Endothelial cell of umbilical vein (primary cell): ENCODE measurements at regions not wholly inside any gene's neighbourhood (a gene's known extent, or its start where the extent isn't known, plus 50 kb on each side); places are given as distances from the start of the nearest gene placed in this dataset. TPM values are rescaled to one million over a fixed set of nuclear protein-coding genes. Genes with fewer than 3 reads are reported as not detected.

Experiments
- BruUV-seq: library from RNA; stranded (reverse); fragments of 400-500 nt; replicated peaks from 2 replicates; lab custom pipeline; 2021; lab: Mats Ljungman, UMichigan
- CTCF ChIA-PET: fragments of 300-600, 350-600 bp; sonication (Branson Sonifier 250); formaldehyde crosslinking; loops from one replicate; lab custom pipeline; 2021; ENCODE audit warnings: antibody characterized with exemption, inconsistent platforms; lab: Charles Lee
- POLR2A ChIA-PET: fragments of 300-600, 350-600 bp; sonication (Branson Sonifier 250); formaldehyde crosslinking; loops from one replicate; lab custom pipeline; 2021; ENCODE audit warnings: antibody characterized with exemption, inconsistent platforms; lab: Charles Lee
- DNase-seq: peaks from one replicate; pipeline ENCODE4 v3.0.0-alpha.2; 2011; ENCODE audit warnings: low read depth, low spot score
- FAIRE-seq: peaks from 2 replicates; lab custom pipeline; 2011; peaks lifted over from hg19 to GRCh38; lab: Jason Lieb, UNC
- H2AFZ ChIP-seq: 2 replicates; pipeline ENCODE4 v1.6.0; 2012; ENCODE audit warnings: low read depth, low read length, control low read depth, inconsistent platforms
- H3K27ac ChIP-seq: 2 replicates; pipeline ENCODE4 v1.5.1; 2011; ENCODE audit warnings: low read depth, mild to moderate bottlenecking, control low read depth, low read length, moderate library complexity; ENCODE audit not compliant: insufficient read depth
- H3K27me3 ChIP-seq, 2 experiments: 2 replicates each; pipeline versions ENCODE4 v1.6.0 to v1.6.1; 2011; ENCODE audit warnings: low read length in 2 of 2, mixed read lengths in 1 of 2; ENCODE audit not compliant: control insufficient read depth in 2 of 2, insufficient read depth in 2 of 2
- H3K36me3 ChIP-seq, 2 experiments: 2 replicates in 1 of 2; 3 replicates in 1 of 2; pipeline ENCODE4 v1.5.1; 2011; ENCODE audit warnings: low read length in 2 of 2, mild to moderate bottlenecking in 1 of 2, moderate library complexity in 1 of 2; ENCODE audit not compliant: control insufficient read depth in 2 of 2, insufficient read depth in 2 of 2; ENCODE audit errors: extremely low read depth in 1 of 2
- H3K4me1 ChIP-seq: 3 replicates; pipeline ENCODE4 v1.5.1; 2011; ENCODE audit warnings: mild to moderate bottlenecking, low read length; ENCODE audit not compliant: control insufficient read depth, insufficient read depth; ENCODE audit errors: extremely low read depth
- H3K4me2 ChIP-seq: 2 replicates; pipeline ENCODE4 v1.6.1; 2011; ENCODE audit warnings: low read length, control low read depth, mixed read lengths; ENCODE audit not compliant: insufficient read depth
- H3K4me3 ChIP-seq, 3 experiments: fragments of 200-600 bp in 1 of 3; sonication (generic), shearing (Covaris generic) in 1 of 3; replicated peaks in 1 of 3; 2 replicates each; pipeline ENCODE4 v1.5.1; 2011 to 2016; ENCODE audit warnings: control low read depth in 3 of 3, low read length in 3 of 3, mild to moderate bottlenecking in 2 of 3, inconsistent platforms in 1 of 3, low read depth in 1 of 3, moderate library complexity in 1 of 3; ENCODE audit not compliant: insufficient read depth in 1 of 3
- H3K79me2 ChIP-seq: 2 replicates; pipeline ENCODE4 v1.6.0; 2012; ENCODE audit warnings: low read length, inconsistent platforms; ENCODE audit not compliant: control insufficient read depth, insufficient read depth
- H3K9ac ChIP-seq: replicated peaks from 2 replicates; pipeline ENCODE3; 2011; ENCODE audit warnings: low read length, control low read depth; ENCODE audit not compliant: insufficient read depth; ENCODE audit errors: extremely low read depth
- H3K9me1 ChIP-seq: replicated peaks from 3 replicates; pipeline ENCODE4 v1.6.0; 2011; ENCODE audit warnings: mild to moderate bottlenecking, low read length; ENCODE audit not compliant: control insufficient read depth, insufficient read depth; ENCODE audit errors: extremely low read depth
- H3K9me3 ChIP-seq: replicated peaks from 2 replicates; pipeline ENCODE4 v1.5.1; 2012; ENCODE audit warnings: low read length, inconsistent platforms; ENCODE audit not compliant: control insufficient read depth, insufficient read depth
- H4K20me1 ChIP-seq: replicated peaks from 2 replicates; pipeline ENCODE3; 2011; ENCODE audit warnings: mild to moderate bottlenecking, low read length; ENCODE audit not compliant: control insufficient read depth, insufficient read depth; ENCODE audit errors: extremely low read depth
- EZH2 ChIP-seq: IDR thresholded peaks from 2 replicates; pipeline ENCODE4 v1.6.1; 2012; ENCODE audit warnings: borderline replicate concordance, low read depth, mild to moderate bottlenecking, moderate library complexity, low read length, inconsistent platforms; ENCODE audit not compliant: severe bottlenecking
- FOS ChIP-seq: IDR thresholded peaks from 2 replicates; pipeline ENCODE4 v1.6.1; 2011; ENCODE audit warnings: mild to moderate bottlenecking, low read length, moderate library complexity, borderline replicate concordance; ENCODE audit not compliant: insufficient read depth
- GATA2 ChIP-seq: IDR thresholded peaks from 2 replicates; pipeline ENCODE4 v1.7.0; 2011; ENCODE audit warnings: low read depth, mild to moderate bottlenecking, moderate library complexity, mixed read lengths, low read length; ENCODE audit not compliant: insufficient read length, insufficient read depth
- JUN ChIP-seq: IDR thresholded peaks from 2 replicates; pipeline ENCODE4 v1.6.1; 2011; ENCODE audit warnings: borderline replicate concordance, low read depth; ENCODE audit not compliant: insufficient read length, insufficient read depth
- MYC ChIP-seq: IDR thresholded peaks from one replicate; pipeline ENCODE4 v1.6.1; 2011; ENCODE audit warnings: mild to moderate bottlenecking, low read depth, low read length
- POLR2A ChIP-seq: IDR thresholded peaks from 2 replicates; pipeline ENCODE4 v1.6.1; 2012; ENCODE audit warnings: low read depth, mild to moderate bottlenecking, control low read depth, low read length
- POLR2AphosphoS5 ChIP-seq: IDR thresholded peaks from 2 replicates; pipeline ENCODE4 v1.6.1; 2012; ENCODE audit warnings: low read depth, mild to moderate bottlenecking, control low read depth, low read length, moderate library complexity; ENCODE audit not compliant: insufficient read depth
- dilution Hi-C: fragments of 300-500 bp; cut with MboI; formaldehyde crosslinking; loops from one replicate; pipeline ENCODE4 v1.15.0; 2019; ENCODE audit warnings: low sequenced_read_pairs; ENCODE audit not compliant: extremely low pct_ligation_motif_present
- intact Hi-C: fragments of 100-400 bp; cut with micrococcal nuclease; formaldehyde crosslinking; loops from one replicate; pipeline ENCODE4 v1.10.0; 2022
- small RNA-seq: library from RNA; depleted of rRNA; stranded (forward); fragments of <200 nt; gene quantifications from one replicate; pipeline ENCODE3, GENCODE V24; 2012; ENCODE audit warnings: low replicate concordance, low read depth; ENCODE audit not compliant: insufficient read depth, insufficient read length
- TF ChIP-seq, protein P1 (sequence below), 2 donors: IDR thresholded peaks; 1 replicate in 1 of 2; 2 replicates in 1 of 2; pipeline ENCODE4 v1.5.1; 2011; ENCODE audit warnings: low read length in 2 of 2, mild to moderate bottlenecking in 2 of 2, moderate library complexity in 2 of 2, control low read depth in 1 of 2, inconsistent platforms in 1 of 2, low read depth in 1 of 2; ENCODE audit not compliant: insufficient read depth in 1 of 2; ENCODE audit errors: extremely low read depth in 1 of 2
- TF ChIP-seq, protein P2 (sequence below): IDR thresholded peaks from 2 replicates; pipeline ENCODE4 v1.6.1; 2011; ENCODE audit not compliant: insufficient read depth, insufficient read length

DNA sequence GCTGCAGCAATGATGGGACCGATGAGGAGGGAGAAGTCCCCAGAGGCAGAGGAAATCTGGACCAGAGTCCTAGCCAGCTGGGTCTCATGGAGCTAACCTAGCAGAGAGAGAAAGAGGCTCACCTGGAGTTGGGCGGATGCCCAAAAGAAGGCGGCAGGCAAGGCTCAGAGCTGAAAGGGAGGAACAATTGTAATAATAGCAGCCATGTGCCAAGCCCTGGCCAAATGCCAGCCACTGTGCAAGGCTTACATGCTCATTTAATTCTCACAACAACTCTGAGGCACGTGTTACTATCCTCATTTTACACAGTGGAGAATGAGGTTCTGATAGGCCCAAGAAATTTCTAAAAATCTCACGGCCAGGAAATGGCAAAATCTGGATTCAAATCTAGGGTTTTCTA lies 50.0 kb upstream of the ZNF648 start:
- DNase-seq (no peak), FAIRE-seq (no peak)
- CTCF ChIA-PET: no interaction called here
- H3K79me2 ChIP-seq: no peaks in the 10 kb centered on the region
- no peaks in the 10 kb centered on the region for H4K20me1 ChIP-seq
- H3K9ac ChIP-seq: no peak overlapping the region
- POLR2A ChIA-PET: no interaction called here
- TF ChIP-seq FOS (no peak), GATA2 (no peak), POLR2A (no peak), POLR2AphosphoS5 (no peak), EZH2 (no peak), JUN (no peak), MYC (no peak)
- TF ChIP-seq, protein P1, sequence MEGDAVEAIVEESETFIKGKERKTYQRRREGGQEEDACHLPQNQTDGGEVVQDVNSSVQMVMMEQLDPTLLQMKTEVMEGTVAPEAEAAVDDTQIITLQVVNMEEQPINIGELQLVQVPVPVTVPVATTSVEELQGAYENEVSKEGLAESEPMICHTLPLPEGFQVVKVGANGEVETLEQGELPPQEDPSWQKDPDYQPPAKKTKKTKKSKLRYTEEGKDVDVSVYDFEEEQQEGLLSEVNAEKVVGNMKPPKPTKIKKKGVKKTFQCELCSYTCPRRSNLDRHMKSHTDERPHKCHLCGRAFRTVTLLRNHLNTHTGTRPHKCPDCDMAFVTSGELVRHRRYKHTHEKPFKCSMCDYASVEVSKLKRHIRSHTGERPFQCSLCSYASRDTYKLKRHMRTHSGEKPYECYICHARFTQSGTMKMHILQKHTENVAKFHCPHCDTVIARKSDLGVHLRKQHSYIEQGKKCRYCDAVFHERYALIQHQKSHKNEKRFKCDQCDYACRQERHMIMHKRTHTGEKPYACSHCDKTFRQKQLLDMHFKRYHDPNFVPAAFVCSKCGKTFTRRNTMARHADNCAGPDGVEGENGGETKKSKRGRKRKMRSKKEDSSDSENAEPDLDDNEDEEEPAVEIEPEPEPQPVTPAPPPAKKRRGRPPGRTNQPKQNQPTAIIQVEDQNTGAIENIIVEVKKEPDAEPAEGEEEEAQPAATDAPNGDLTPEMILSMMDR (IDR thresholded peaks at IDR 0.05; ENCODE audit: extremely low read depth in 1 of 2, insufficient read depth in 1 of 2, low read depth in 1 of 2, low read length in 2 of 2): no peak
- TF ChIP-seq, protein P2, sequence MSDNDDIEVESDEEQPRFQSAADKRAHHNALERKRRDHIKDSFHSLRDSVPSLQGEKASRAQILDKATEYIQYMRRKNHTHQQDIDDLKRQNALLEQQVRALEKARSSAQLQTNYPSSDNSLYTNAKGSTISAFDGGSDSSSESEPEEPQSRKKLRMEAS: no peak
- BruUV-seq: no TSS peak
- H3K4me2 ChIP-seq: no peak overlapping the region
- H3K4me3 ChIP-seq: no peak overlapping the region
- no peaks in the 10 kb centered on the region for H3K27me3 ChIP-seq
- H3K4me1 ChIP-seq: no peaks in the 10 kb centered on the region
- H2AFZ ChIP-seq: no peak overlapping the region
- H3K9me3 ChIP-seq: no peaks in the 10 kb centered on the region
- no peaks in the 10 kb centered on the region for H3K9me1 ChIP-seq
- dilution Hi-C loops: no loop called here
- intact Hi-C loops: no loop called here
- no peak overlapping the region for H3K27ac ChIP-seq
- H3K36me3 ChIP-seq: no peaks in the 10 kb centered on the region

Small RNA genes lying in the stretch of these regions (small RNA-seq; reads per million reads assigned to genes)
- not detected for gene RNU6-152P
